Esophagus (tissue), 2 donors: ENCODE measurements at regions not wholly inside any gene's neighbourhood (a gene's known extent, or its start where the extent isn't known, plus 50 kb on each side); places are given as distances from the start of the nearest gene placed in this dataset.

Experiments
- H3K27ac ChIP-seq, 2 donors: one replicate each; pipeline ENCODE4 v1.5.1; 2013; ENCODE audit warnings: low read depth in 2 of 2, mild to moderate bottlenecking in 2 of 2, inconsistent platforms in 1 of 2, low read length in 1 of 2, moderate library complexity in 1 of 2
- H3K27me3 ChIP-seq, 2 donors: one replicate each; pipeline ENCODE4 v1.6.1; 2013; ENCODE audit warnings: low read length in 2 of 2, control low read depth in 1 of 2, mild to moderate bottlenecking in 1 of 2; ENCODE audit not compliant: insufficient read depth in 2 of 2, control insufficient read depth in 1 of 2
- H3K36me3 ChIP-seq, 2 donors: one replicate each; pipeline ENCODE4 v1.6.1; 2013; ENCODE audit warnings: low read length in 1 of 2; ENCODE audit not compliant: control insufficient read depth in 2 of 2, insufficient read depth in 2 of 2
- H3K4me1 ChIP-seq, 2 donors: one replicate each; pipeline ENCODE4 v1.6.1; 2013; ENCODE audit warnings: low read length in 1 of 2; ENCODE audit not compliant: control insufficient read depth in 2 of 2, insufficient read depth in 2 of 2
- H3K4me3 ChIP-seq, 2 donors: one replicate each; pipeline ENCODE4 v1.5.1; 2013; ENCODE audit warnings: low read length in 2 of 2, mild to moderate bottlenecking in 2 of 2, low read depth in 1 of 2, moderate library complexity in 1 of 2
- H3K9me3 ChIP-seq, 2 donors: one replicate each; pipeline ENCODE4 v1.6.1; 2013; ENCODE audit warnings: mild to moderate bottlenecking in 2 of 2, low read depth in 1 of 2, low read length in 1 of 2, moderate library complexity in 1 of 2; ENCODE audit not compliant: control insufficient read depth in 2 of 2, insufficient read depth in 1 of 2
- WGBS, 2 donors: extraction: QIAGEN DNeasy Blood & Tissue Kit; methylation state at CpG; one replicate each; pipeline ENCODE4 v1.1.7; 2013; 5-methylcytosine and 5-hydroxymethylcytosine counted together
- donor health status: healthy with polysubstance abuse.
- donor health status: Bipolar disorder and iron deficiency.

DNA sequence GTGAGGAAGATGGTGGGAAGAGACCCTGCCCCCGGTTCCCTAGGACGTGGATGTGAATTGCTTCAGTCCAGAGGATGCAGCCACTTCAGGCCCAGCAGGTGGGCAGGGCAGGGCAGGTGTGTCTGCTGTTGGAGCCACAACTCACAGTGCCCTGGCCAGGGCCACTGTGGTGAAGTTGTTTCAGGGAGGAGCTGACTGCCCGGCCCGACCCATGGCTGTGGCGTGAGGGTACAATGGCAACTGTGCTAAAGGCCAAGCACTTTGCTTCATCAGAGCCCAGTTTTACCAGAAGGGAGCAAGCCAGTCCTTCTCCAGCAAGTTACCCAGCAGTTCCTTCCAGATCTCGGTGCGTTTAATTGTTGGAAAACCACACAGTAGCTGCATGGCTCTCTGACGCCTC, 1174.4 kb downstream of the BRD1 start:
- H3K9me3 ChIP-seq = no peaks in the 10 kb centered on the region
- 74 to 76% methylated on average over 8 of the region's 8 CpGs for WGBS, 2 donors
- no peak overlapping the region for H3K4me3 ChIP-seq
- H3K4me1 ChIP-seq = peaks cover 0 to 3% of the 10 kb centered on the region in 2 donors
- H3K27ac ChIP-seq = no peak overlapping the region
- H3K36me3 ChIP-seq = no peaks in the 10 kb centered on the region
- H3K27me3 ChIP-seq = no peaks in the 10 kb centered on the region

- Histone ChIP-seq H3K27ac (no peak overlapping the region), H3K36me3 (no peaks in the 10 kb centered on the region), H3K4me3 (no peak overlapping the region), H3K9me3 (no peaks in the 10 kb centered on the region), H3K4me1 (peaks cover 0 to 3% of the 10 kb centered on the region in 2 donors), H3K27me3 (no peaks in the 10 kb centered on the region)
- 79 to 84% methylated on average over 16 of the region's 16 CpGs for WGBS, 2 donors
Observed at GRCh38 chr22:48652796-48653195, 1174.9 kb downstream of the BRD1 start.

DNA sequence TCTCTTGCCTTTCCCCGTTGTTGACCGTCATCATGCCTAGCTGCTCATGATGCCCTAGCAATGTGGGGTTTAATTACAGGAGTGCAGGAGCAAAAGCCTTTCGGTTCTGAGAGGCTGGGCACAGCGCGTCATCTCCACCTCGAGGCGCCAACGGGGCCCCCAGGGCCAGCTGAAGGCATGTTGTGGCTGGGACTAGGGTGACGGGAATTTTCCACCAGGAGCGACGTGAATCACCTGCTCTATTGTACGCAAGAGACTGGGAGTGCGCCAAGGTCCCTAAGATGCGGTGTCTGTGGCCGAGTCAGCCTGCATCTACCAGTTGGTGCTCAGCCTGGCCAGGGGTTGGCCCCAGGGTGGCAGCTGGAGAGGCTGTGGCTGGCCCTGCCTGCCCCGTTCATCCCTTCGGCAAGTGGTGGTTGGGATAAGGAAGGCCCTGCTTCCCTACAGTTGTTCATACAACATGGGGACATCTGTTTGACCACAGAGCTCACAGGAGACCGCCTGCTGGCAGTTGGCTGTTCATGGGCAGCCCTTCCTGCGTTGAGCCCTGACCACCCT, 1175.6 kb downstream of the BRD1 start:
- Histone ChIP-seq H3K4me1 (peaks cover 0 to 3% of the 10 kb centered on the region in 2 donors), H3K27me3 (no peaks in the 10 kb centered on the region), H3K4me3 (no peak overlapping the region), H3K36me3 (no peaks in the 10 kb centered on the region), H3K9me3 (no peaks in the 10 kb centered on the region), H3K27ac (no peak overlapping the region)
- 68 to 70% methylated on average over 17 to 19 of the region's 19 CpGs for WGBS, 2 donors

DNA sequence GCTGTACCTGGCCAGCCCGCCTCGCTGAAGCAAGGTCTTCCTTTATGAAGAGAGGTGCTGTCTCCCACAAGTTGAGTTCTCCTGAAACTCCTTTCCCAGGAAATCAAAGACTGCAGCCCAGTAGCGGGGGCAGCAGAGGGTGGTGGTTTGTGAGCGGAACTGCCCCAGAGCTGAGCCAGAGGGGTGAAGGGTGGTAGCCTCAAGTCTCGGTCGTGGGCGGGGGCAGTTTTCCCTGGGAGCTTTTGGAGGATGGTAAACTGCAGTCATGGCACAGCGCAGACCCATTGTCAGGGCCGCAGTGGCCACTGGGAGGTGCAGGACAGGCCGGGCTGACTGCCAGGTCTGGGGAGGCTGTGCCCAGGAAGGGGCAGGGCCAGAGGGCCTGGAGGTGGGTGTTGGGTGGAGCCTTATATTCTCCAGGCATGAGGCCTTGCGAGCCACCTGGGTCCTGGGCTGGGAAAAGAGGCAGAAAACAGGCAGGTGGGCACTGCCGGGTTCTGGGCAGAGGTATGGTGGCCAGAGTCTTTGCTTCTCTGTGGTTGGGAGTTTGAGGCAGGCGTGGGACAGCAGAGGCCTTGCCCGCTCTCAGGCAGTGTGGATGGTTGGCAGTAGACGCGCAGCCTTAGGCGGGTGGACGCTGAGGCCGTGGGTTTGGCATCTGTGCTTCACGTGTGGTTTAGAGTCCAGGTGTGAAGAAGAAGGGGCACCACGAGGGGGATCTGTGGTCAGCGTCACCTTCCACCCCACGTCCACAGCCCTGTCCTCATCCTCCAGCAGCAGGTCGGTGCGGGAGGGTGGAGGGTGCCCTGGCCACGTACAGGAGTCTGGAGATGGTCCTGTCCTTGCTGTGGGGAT, 1176.4 kb downstream of the BRD1 start:
- H3K9me3 ChIP-seq = no peaks in the 10 kb centered on the region
- H3K4me1 ChIP-seq = peaks cover 0 to 3% of the 10 kb centered on the region in 2 donors
- H3K27me3 ChIP-seq = no peaks in the 10 kb centered on the region
- WGBS, 2 donors = 79 to 83% methylated on average over 26 of the region's 26 CpGs
- H3K4me3 ChIP-seq = no peak overlapping the region
- no peak overlapping the region for H3K27ac ChIP-seq
- H3K36me3 ChIP-seq = no peaks in the 10 kb centered on the region

DNA sequence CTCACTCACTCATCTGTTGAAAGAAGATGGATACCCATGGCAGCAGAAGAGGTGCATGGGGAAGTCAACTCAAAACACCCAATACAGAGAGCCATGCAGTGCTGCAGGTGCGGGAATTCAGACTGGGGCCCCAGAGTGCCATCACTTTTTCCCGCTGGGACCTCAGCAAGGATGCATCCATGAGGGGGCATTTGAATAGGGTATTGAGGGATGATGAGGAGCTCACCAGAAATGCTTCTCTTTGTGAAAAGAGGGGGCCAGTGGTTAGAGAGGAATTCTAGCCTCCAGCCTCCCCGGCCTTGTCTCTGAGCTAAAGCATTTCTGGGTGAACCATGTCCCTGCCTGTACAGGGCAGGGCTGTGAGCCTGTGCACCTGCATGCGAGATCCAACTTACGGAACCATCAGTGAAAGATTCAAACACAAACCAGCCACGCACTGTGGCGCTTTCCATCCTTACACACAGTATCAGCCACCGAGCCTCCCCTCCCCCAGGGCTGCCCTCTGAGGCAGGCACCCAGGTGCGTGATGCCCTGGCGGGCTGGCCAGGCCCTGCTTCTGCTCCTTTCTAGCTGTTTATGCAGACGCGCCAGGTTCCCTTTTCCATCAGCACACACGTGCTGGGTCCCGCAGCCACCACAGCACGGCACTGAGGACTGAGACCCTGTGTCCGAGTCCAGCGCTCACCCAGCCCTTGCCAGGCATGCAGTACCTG, 1177.2 kb downstream of the BRD1 start:
- no peaks in the 10 kb centered on the region for H3K27me3 ChIP-seq
- H3K9me3 ChIP-seq = no peaks in the 10 kb centered on the region
- H3K4me3 ChIP-seq = no peak overlapping the region
- peaks cover 0 to 3% of the 10 kb centered on the region in 2 donors for H3K4me1 ChIP-seq
- 88 to 91% methylated on average over 17 of the region's 17 CpGs for WGBS, 2 donors
- no peaks in the 10 kb centered on the region for H3K36me3 ChIP-seq
- no peak overlapping the region for H3K27ac ChIP-seq

GRCh38 chr22:48649466-48649865, 1178.2 kb downstream of the BRD1 start:
- Histone ChIP-seq H3K27ac (no peak overlapping the region), H3K27me3 (no peaks in the 10 kb centered on the region), H3K9me3 (no peaks in the 10 kb centered on the region), H3K36me3 (no peaks in the 10 kb centered on the region), H3K4me3 (no peak overlapping the region), H3K4me1 (peaks cover 0 to 3% of the 10 kb centered on the region in 2 donors)
- 84 to 85% methylated on average over 16 of the region's 16 CpGs for WGBS, 2 donors

DNA sequence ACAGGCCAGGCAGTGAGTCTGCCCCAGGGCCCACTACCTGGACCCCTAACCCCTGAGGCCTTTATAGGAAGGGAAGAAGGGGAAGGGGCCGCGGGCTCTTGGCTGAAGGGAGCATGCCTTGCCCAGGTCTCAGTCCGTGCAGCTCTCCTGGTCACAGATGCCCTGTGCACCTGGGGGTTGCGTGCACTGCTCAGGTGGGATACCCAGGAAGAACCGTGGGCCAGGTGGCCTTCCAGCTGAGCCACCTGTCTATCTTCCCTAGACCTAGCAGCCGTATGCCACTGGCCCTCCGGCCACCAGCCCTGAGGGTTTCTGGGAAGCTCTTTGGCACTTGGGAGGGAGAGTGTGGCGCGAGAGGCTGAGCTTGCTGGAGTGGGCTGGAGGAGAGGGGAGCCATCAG, 1178.6 kb downstream of the BRD1 start:
- Histone ChIP-seq H3K9me3 (no peaks in the 10 kb centered on the region), H3K4me3 (no peak overlapping the region), H3K27me3 (no peaks in the 10 kb centered on the region), H3K27ac (no peak overlapping the region), H3K36me3 (no peaks in the 10 kb centered on the region), H3K4me1 (no peaks in the 10 kb centered on the region)
- 86 to 88% methylated on average over 9 of the region's 9 CpGs for WGBS, 2 donors

GRCh38 chr22:48647606-48648515, 1179.8 kb downstream of the BRD1 start:
- Histone ChIP-seq H3K4me3 (no peak overlapping the region), H3K27ac (no peak overlapping the region), H3K9me3 (no peaks in the 10 kb centered on the region), H3K27me3 (no peaks in the 10 kb centered on the region), H3K36me3 (no peaks in the 10 kb centered on the region), H3K4me1 (no peaks in the 10 kb centered on the region)
- 87 to 90% methylated on average over 25 of the region's 25 CpGs for WGBS, 2 donors

GRCh38 chr22:48647051-48647450, 1180.6 kb downstream of the BRD1 start:
- Histone ChIP-seq H3K4me3 (no peak overlapping the region), H3K27me3 (no peaks in the 10 kb centered on the region), H3K36me3 (no peaks in the 10 kb centered on the region), H3K27ac (no peak overlapping the region), H3K9me3 (no peaks in the 10 kb centered on the region), H3K4me1 (no peaks in the 10 kb centered on the region)
- WGBS, 2 donors = 83 to 84% methylated on average over 13 of the region's 13 CpGs
